Fibroblast of skin of back (primary cell): ENCODE measurements at regions not wholly inside any gene's neighbourhood (a gene's known extent, or its start where the extent isn't known, plus 50 kb on each side); places are given as distances from the start of the nearest gene placed in this dataset.

ENCODE experiments used
- DNase-seq: peaks from one replicate; pipeline ENCODE4 v3.0.0-alpha.2; 2013

- DNase-seq: no peak
These were observed 122.1 kb upstream of the DYNLRB2 start for GRCh38 chr16:80418517-80419355.

GRCh38 chr16:80417706-80418271 lies 123.0 kb upstream of the DYNLRB2 start:
- DNase-seq: no peak

GRCh38 chr16:80408014-80408413 lies 132.8 kb upstream of the DYNLRB2 start:
- no peak for DNase-seq

- no peak for DNase-seq
These were observed 133.4 kb upstream of the DYNLRB2 start for GRCh38 chr16:80407265-80407987.

GRCh38 chr16:80404847-80405246 lies 135.9 kb upstream of the DYNLRB2 start:
- no peak for DNase-seq

- peak; percentile 13 for DNase-seq
These were observed 136.9 kb upstream of the DYNLRB2 start for GRCh38 chr16:80403894-80404293.

GRCh38 chr16:80390871-80391489 lies 149.8 kb upstream of the DYNLRB2 start:
- DNase-seq: no peak

GRCh38 chr16:80390046-80390445 lies 150.7 kb upstream of the DYNLRB2 start:
- DNase-seq: no peak

GRCh38 chr16:80389338-80389737 lies 151.5 kb upstream of the DYNLRB2 start:
- no peak for DNase-seq

- DNase-seq: peak; percentile 16
These were observed 153.4 kb upstream of the DYNLRB2 start for GRCh38 chr16:80387318-80387921.

- DNase-seq: no peak
These were observed 155.9 kb upstream of the DYNLRB2 start for GRCh38 chr16:80384862-80385261.

GRCh38 chr16:80380514-80380913 lies 160.3 kb upstream of the DYNLRB2 start:
- DNase-seq: no peak

GRCh38 chr16:80377096-80377956 lies 163.5 kb upstream of the DYNLRB2 start:
- DNase-seq: no peak

GRCh38 chr16:80375973-80376372 lies 164.8 kb upstream of the DYNLRB2 start:
- DNase-seq: peak; percentile 89

- peak; percentile 11 for DNase-seq
These were observed 165.3 kb upstream of the DYNLRB2 start for GRCh38 chr16:80375513-80375912.

- no peak for DNase-seq
These were observed 168.5 kb upstream of the DYNLRB2 start for GRCh38 chr16:80372341-80372740.

- DNase-seq: peak; percentile 59
These were observed 171.4 kb upstream of the DYNLRB2 start for GRCh38 chr16:80369138-80369958.

GRCh38 chr16:80367037-80367658 lies 173.6 kb upstream of the DYNLRB2 start:
- DNase-seq: no peak

- peak; percentile 9 for DNase-seq
These were observed 174.8 kb upstream of the DYNLRB2 start for GRCh38 chr16:80366023-80366422.

- no peak for DNase-seq
These were observed 178.0 kb upstream of the DYNLRB2 start for GRCh38 chr16:80362816-80363215.
